ENCODE measurements at regions not wholly inside any gene's neighbourhood (a gene's known extent, or its start where the extent isn't known, plus 50 kb on each side); places are given as distances from the start of the nearest gene placed in this dataset.

GRCh38 chr6:126550323-126550722, 210.4 kb downstream of the CENPW start:
- TF ChIP-seq CTCF (IDR thresholded peaks at IDR 0.05) (no peak), POLR2A (IDR thresholded peaks at IDR 0.05) (no peak)

Data from thyroid gland (tissue), 4 donors.